ENCODE measurements at regions not wholly inside any gene's neighbourhood (a gene's known extent, or its start where the extent isn't known, plus 50 kb on each side); places are given as distances from the start of the nearest gene placed in this dataset.

DNA sequence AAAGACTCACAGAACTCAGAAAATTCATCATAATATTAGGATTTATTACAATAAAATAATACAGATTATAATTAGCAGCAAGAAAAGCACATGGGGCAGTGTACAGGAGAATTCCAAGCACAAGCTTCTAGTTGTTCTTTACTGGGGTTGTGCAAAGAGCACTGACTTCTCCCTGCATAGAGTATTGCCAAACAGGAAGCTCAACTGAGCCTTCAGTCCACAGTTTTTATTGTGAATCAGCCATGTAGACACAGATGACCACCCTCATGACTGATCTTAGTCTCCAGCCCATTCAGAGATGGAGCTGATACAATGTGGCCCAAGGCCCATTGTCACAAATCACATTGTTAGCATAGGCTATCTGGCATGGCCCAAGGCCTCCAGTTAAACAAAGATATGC, 798.9 kb downstream of the KCNA4 start:
- TF ChIP-seq RAD21 (IDR thresholded peaks at IDR 0.05; ENCODE audit: low read depth), result no peak
- TF ChIP-seq POLR2A (IDR thresholded peaks at IDR 0.05; ENCODE audit: borderline replicate concordance, extremely low read depth, insufficient read depth, insufficient read length), result no peak
